IMR-90 (cell line): ENCODE measurements at regions not wholly inside any gene's neighbourhood (a gene's known extent, or its start where the extent isn't known, plus 50 kb on each side); places are given as distances from the start of the nearest gene placed in this dataset.

Source experiments
- ATAC-seq: fragments of 200-7000 bp; cut with Tn5 transposase; 2 replicates; pipeline ENCODE4 v1.9.1; 2020; ENCODE audit warnings: low read depth, mild to moderate bottlenecking, moderate library complexity
- BruUV-seq: library from RNA; stranded (reverse); fragments of 400-500 nt; replicated peaks from 2 replicates; lab custom pipeline; 2021; lab: Mats Ljungman, UMichigan
- CTCF ChIA-PET: fragments of 300-600 bp; formaldehyde crosslinking; extraction: SDS; loops from one replicate; lab custom pipeline; 2021; ENCODE audit warnings: antibody characterized with exemption; lab: Yijun Ruan, JAX
- POLR2A ChIA-PET: fragments of 300-600 bp; sonication (Branson Sonifier 250); formaldehyde crosslinking; loops from one replicate; lab custom pipeline; 2022; ENCODE audit warnings: antibody characterized with exemption; ENCODE audit not compliant: unreplicated experiment; lab: Charles Lee
- DNase-seq: peaks from one replicate; pipeline ENCODE4 v3.0.0; 2013
- H2AFZ ChIP-seq: replicated peaks from 2 replicates; pipeline ENCODE3; 2013; ENCODE audit warnings: low read length, mild to moderate bottlenecking; ENCODE audit not compliant: poor library complexity
- H2AK5ac ChIP-seq: 2 replicates; pipeline ENCODE4 v1.6.1; 2013; ENCODE audit warnings: low read depth, low read length, inconsistent platforms
- H2AK9ac ChIP-seq: replicated peaks from 2 replicates; pipeline ENCODE3; 2013; ENCODE audit warnings: mild to moderate bottlenecking, low read depth, low read length, moderate library complexity; ENCODE audit not compliant: poor library complexity
- H2BK120ac ChIP-seq: 2 replicates; pipeline ENCODE4 v1.6.1; 2013; ENCODE audit warnings: low read depth, low read length, inconsistent platforms
- H2BK15ac ChIP-seq: 3 replicates; pipeline ENCODE4 v1.6.1; 2013; ENCODE audit warnings: low read depth, low read length, inconsistent platforms
- H2BK20ac ChIP-seq: 2 replicates; pipeline ENCODE4 v1.6.1; 2013; ENCODE audit warnings: low read depth, mild to moderate bottlenecking, inconsistent platforms, low read length, moderate library complexity
- H2BK5ac ChIP-seq: 2 replicates; pipeline ENCODE4 v1.6.1; 2013; ENCODE audit warnings: mild to moderate bottlenecking, low read depth, low read length, inconsistent platforms; ENCODE audit not compliant: poor library complexity, severe bottlenecking
- H3K14ac ChIP-seq: replicated peaks from 2 replicates; pipeline ENCODE4 v1.6.1; 2013; ENCODE audit warnings: low read depth, low read length, inconsistent platforms
- H3K18ac ChIP-seq: 2 replicates; pipeline ENCODE4 v1.6.1; 2013; ENCODE audit warnings: low read depth, low read length, control low read depth
- H3K23ac ChIP-seq: 2 replicates; pipeline ENCODE4 v1.6.1; 2013; ENCODE audit warnings: low read depth, low read length, inconsistent platforms
- H3K27ac ChIP-seq: 2 replicates; pipeline ENCODE4 v1.5.1; 2013; ENCODE audit warnings: mild to moderate bottlenecking, control low read depth, low read length; ENCODE audit not compliant: insufficient read depth
- H3K27me3 ChIP-seq: 2 replicates; pipeline ENCODE4 v1.6.1; 2013; ENCODE audit warnings: low read length; ENCODE audit not compliant: control insufficient read depth, insufficient read depth
- H3K36me3 ChIP-seq: 2 replicates; pipeline ENCODE4 v1.6.1; 2013; ENCODE audit warnings: low read length, mixed read lengths; ENCODE audit not compliant: control insufficient read depth, insufficient read depth
- H3K4ac ChIP-seq: 2 replicates; pipeline ENCODE4 v1.6.1; 2013; ENCODE audit warnings: low read depth, low read length, inconsistent platforms
- H3K4me1 ChIP-seq: 2 replicates; pipeline ENCODE4 v1.6.1; 2013; ENCODE audit warnings: low read length, mixed read lengths; ENCODE audit not compliant: control insufficient read depth, insufficient read depth
- H3K4me2 ChIP-seq: 2 replicates; pipeline ENCODE4 v1.6.1; 2013; ENCODE audit warnings: low read depth, mild to moderate bottlenecking, control low read depth, low read length, moderate library complexity
- H3K4me3 ChIP-seq: 2 replicates; pipeline ENCODE4 v1.5.1; 2013; ENCODE audit warnings: low read depth, mild to moderate bottlenecking, control low read depth, low read length, moderate library complexity; ENCODE audit not compliant: insufficient read depth
- H3K56ac ChIP-seq: 2 replicates; pipeline ENCODE4 v1.6.1; 2013; ENCODE audit warnings: low read length, inconsistent platforms; ENCODE audit not compliant: insufficient read depth; ENCODE audit errors: extremely low read depth
- H3K79me1 ChIP-seq, 2 experiments: 2 replicates each; pipeline ENCODE4 v1.6.1; 2013; ENCODE audit warnings: low read length in 2 of 2, inconsistent platforms in 1 of 2, low read depth in 1 of 2
- H3K9ac ChIP-seq: 2 replicates; pipeline ENCODE4 v1.6.1; 2013; ENCODE audit warnings: low read depth, low read length, control low read depth
- H3K9me1 ChIP-seq: 2 replicates; pipeline ENCODE4 v1.6.1; 2013; ENCODE audit warnings: low read length, inconsistent platforms; ENCODE audit not compliant: insufficient read depth
- H3K9me3 ChIP-seq: 2 replicates; pipeline ENCODE4 v1.6.1; 2013; ENCODE audit warnings: low read length; ENCODE audit not compliant: control insufficient read depth, insufficient read depth
- H4K20me1 ChIP-seq: 2 replicates; pipeline ENCODE4 v1.6.1; 2013; ENCODE audit warnings: low read length, inconsistent platforms; ENCODE audit not compliant: insufficient read depth
- H4K5ac ChIP-seq: 2 replicates; pipeline ENCODE4 v1.6.1; 2013; ENCODE audit warnings: mild to moderate bottlenecking, low read depth, low read length, control low read depth
- H4K8ac ChIP-seq, 2 experiments: 2 replicates each; pipeline ENCODE4 v1.6.1; 2013; ENCODE audit warnings: low read depth in 2 of 2, low read length in 2 of 2, control low read depth in 1 of 2, inconsistent platforms in 1 of 2
- H4K91ac ChIP-seq: 2 replicates; pipeline ENCODE4 v1.6.1; 2013; ENCODE audit warnings: low read depth, low read length, inconsistent platforms; ENCODE audit not compliant: insufficient read depth
- CHD1 ChIP-seq: IDR thresholded peaks from 2 replicates; pipeline ENCODE4 v1.6.1; 2012; ENCODE audit warnings: low read depth, low read length, improper control_type of control experiment
- POLR2A ChIP-seq: IDR thresholded peaks from 2 replicates; pipeline ENCODE4 v1.6.1; 2012; ENCODE audit warnings: mild to moderate bottlenecking, low read depth, low read length
- WGBS, 2 experiments: methylation state at CpG; one replicate each; pipeline versions ENCODE4 v1.1.5 to v1.1.7; 2013; ENCODE audit warnings: missing lambda C conversion rate in 2 of 2; ENCODE audit not compliant: insufficient read length in 1 of 2; ENCODE audit errors: extremely low coverage in 2 of 2; 5-methylcytosine and 5-hydroxymethylcytosine counted together
- dilution Hi-C: fragments of 300-500 bp; cut with HindIII; formaldehyde crosslinking; loops from one replicate; pipeline ENCODE4 v1.14.3; 2018; ENCODE audit warnings: low sequenced_read_pairs; ENCODE audit not compliant: unreplicated experiment
- in situ Hi-C: fragments of 300-500 bp; cut with MboI; formaldehyde crosslinking; loops from 3 replicates; pipeline ENCODE4 v1.14.3; 2019; ENCODE audit warnings: low sequenced_read_pairs, inconsistent platforms, mixed read lengths
- intact Hi-C: fragments of 100-400 bp; cut with micrococcal nuclease; formaldehyde crosslinking; loops from 2 replicates; pipeline ENCODE4 v1.10.0; 2022

- Histone ChIP-seq H3K27me3 (no peaks in the 10 kb centered on the region), H3K18ac (peak overlapping the region; percentile 67), H2BK20ac (peak overlapping the region; percentile 49), H3K79me1 (peaks cover 0 to 3% of the 10 kb centered on the region in 2 experiments; a peak in 1 of 4 replicates), H4K5ac (peak overlapping the region; percentile 38), H3K9ac (peak overlapping the region; percentile 38), H2BK15ac (peak overlapping the region; percentile 22; the same call in 1 of the 3 replicates), H2BK120ac (peak overlapping the region; percentile 67), H3K56ac (0 out of 2 replicates have a peak overlapping the region, but pooled peaks have one; percentile 44), H3K14ac (peak overlapping the region; percentile 89), H4K20me1 (no peaks in the 10 kb centered on the region), H2AK5ac (peak overlapping the region; percentile 84), H2AK9ac (peak overlapping the region; percentile 43), H3K27ac (peak overlapping the region; percentile 64), H3K36me3 (no peaks in the 10 kb centered on the region), H4K8ac (peak overlapping the region; percentile 44 to 74), H2BK5ac (peak overlapping the region; percentile 70), H3K9me1 (no peaks in the 10 kb centered on the region), H3K4ac (peak overlapping the region; percentile 69), H3K9me3 (no peaks in the 10 kb centered on the region), H3K4me3 (no peak overlapping the region), H4K91ac (peak overlapping the region; percentile 40), H3K4me1 (peaks cover 15% of the 10 kb centered on the region), H3K4me2 (peak overlapping the region; percentile 84), H2AFZ (peak overlapping the region; percentile 80), H3K23ac (peak overlapping the region; percentile 12)
- dilution Hi-C loops (no loop called here), in situ Hi-C loops (no loop called here), intact Hi-C loops (no loop called here)
- 100% methylated on average over 1 of the region's 9 CpGs; no CpG with 5 or more reads in 1 of the 2 experiments for WGBS, 2 experiments
- peak; percentile 37 for DNase-seq
- POLR2A ChIA-PET: interaction anchor here (0.7 to 1.4 kb wide), 3 partner anchors 86 to 317 kb away, joined by 3 to 5 read pairs (median 4); partner anchors contain the start of gene FOXF1
- CTCF ChIA-PET: interaction anchor here (0.6 kb wide), 1 partner anchor 29 kb away, joined by 3 read pairs; no protein-coding TSS in a partner anchor
- peak; percentile 41 for ATAC-seq
- TF ChIP-seq POLR2A: peak; percentile 9; the same call in 1 of the 2 replicates
- TF ChIP-seq CHD1: no peak
- no TSS peak for BruUV-seq
These were observed 301.8 kb downstream of the IRF8 start for GRCh38 chr16:86200722-86201121.
